ENCODE measurements at regions not wholly inside any gene's neighbourhood (a gene's known extent, or its start where the extent isn't known, plus 50 kb on each side); places are given as distances from the start of the nearest gene placed in this dataset.

GRCh38 chr5:10168254-10168653 lies 81.4 kb downstream of the ATPSCKMT start:
- TF ChIP-seq EZH2 (IDR thresholded peaks at IDR 0.05) (no peak), EZH2phosphoT487 (IDR thresholded peaks at IDR 0.05) (no peak), CTCF (IDR thresholded peaks at IDR 0.05) (no peak)
- H3F3A ChIP-seq (ENCODE audit: low read depth), result no peaks in the 10 kb centered on the region
- H2AFZ ChIP-seq (replicated peaks), result no peak overlapping the region
- Mint-ChIP-seq H3K27me3 (ENCODE audit: insufficient read depth, low read depth) (peaks cover 6% of the 10 kb centered on the region), H3K4me1 (no peaks in the 10 kb centered on the region), H3K9me3 (peaks cover 9% of the 10 kb centered on the region), H3K27ac (no peak overlapping the region), H3K4me3 (no peak overlapping the region), H3K36me3 (peaks cover 9% of the 10 kb centered on the region)
- no peaks in the 10 kb centered on the region for H3K79me2 ChIP-seq (ENCODE audit: low read depth)
- H3K9ac ChIP-seq, result no peak overlapping the region
- H3K27me3 ChIP-seq, result no peaks in the 10 kb centered on the region
- no peak overlapping the region for H3K4me3 ChIP-seq
- no peaks in the 10 kb centered on the region for H4K20me1 ChIP-seq (ENCODE audit: low read depth)
- no peak for DNase-seq (ENCODE audit: low spot score)
- H3K27ac ChIP-seq, result no peak overlapping the region
- H3K4me2 ChIP-seq, result no peak overlapping the region
- H3K36me3 ChIP-seq, result no peaks in the 10 kb centered on the region
- H3K4me1 ChIP-seq, result no peaks in the 10 kb centered on the region
- H3K9me3 ChIP-seq (ENCODE audit: low read depth), result no peaks in the 10 kb centered on the region

DNA sequence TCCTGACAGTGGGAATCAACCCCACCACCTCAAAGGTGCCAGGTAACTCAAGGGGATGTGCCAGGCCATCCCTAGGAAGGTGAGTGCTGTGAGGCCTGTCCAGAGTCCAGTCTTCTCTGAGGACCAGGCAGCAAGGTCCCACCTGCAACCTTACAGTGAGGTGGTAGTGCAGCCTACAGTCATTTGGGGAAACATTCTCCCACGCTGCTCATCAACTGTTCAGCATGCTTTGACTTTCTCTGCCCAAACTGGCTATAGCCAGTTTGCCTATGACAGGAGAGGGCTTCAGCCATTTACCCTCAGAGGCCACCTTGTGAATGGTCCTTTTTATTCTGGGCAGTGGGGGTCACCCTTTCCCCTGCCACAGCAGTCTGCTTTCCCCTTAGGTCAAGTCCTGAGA lies 81.9 kb downstream of the ATPSCKMT start:
- Mint-ChIP-seq H3K27me3 (ENCODE audit: insufficient read depth, low read depth) (peaks cover 6% of the 10 kb centered on the region), H3K27ac (no peak overlapping the region), H3K4me1 (no peaks in the 10 kb centered on the region), H3K36me3 (peaks cover 9% of the 10 kb centered on the region), H3K9me3 (peaks cover 9% of the 10 kb centered on the region), H3K4me3 (no peak overlapping the region)
- Histone ChIP-seq H3K4me3 (no peak overlapping the region), H3K79me2 (ENCODE audit: low read depth) (no peaks in the 10 kb centered on the region), H3K9me3 (ENCODE audit: low read depth) (no peaks in the 10 kb centered on the region), H3K27ac (no peak overlapping the region), H3F3A (ENCODE audit: low read depth) (peaks cover 2% of the 10 kb centered on the region), H3K4me1 (no peaks in the 10 kb centered on the region), H3K4me2 (no peak overlapping the region), H2AFZ (replicated peaks) (no peak overlapping the region), H4K20me1 (ENCODE audit: low read depth) (no peaks in the 10 kb centered on the region), H3K36me3 (no peaks in the 10 kb centered on the region), H3K27me3 (no peaks in the 10 kb centered on the region), H3K9ac (no peak overlapping the region)
- no peak for TF ChIP-seq CTCF (IDR thresholded peaks at IDR 0.05)
- TF ChIP-seq EZH2 (IDR thresholded peaks at IDR 0.05), result no peak
- TF ChIP-seq EZH2phosphoT487 (IDR thresholded peaks at IDR 0.05), result no peak
- DNase-seq (ENCODE audit: low spot score), result no peak

- Mint-ChIP-seq H3K36me3 (peaks cover 9% of the 10 kb centered on the region), H3K27me3 (ENCODE audit: insufficient read depth, low read depth) (peaks cover 6% of the 10 kb centered on the region), H3K9me3 (peaks cover 9% of the 10 kb centered on the region), H3K4me1 (peaks cover 13% of the 10 kb centered on the region), H3K4me3 (no peak overlapping the region), H3K27ac (no peak overlapping the region)
- TF ChIP-seq EZH2 (IDR thresholded peaks at IDR 0.05) (no peak), CTCF (IDR thresholded peaks at IDR 0.05) (no peak), EZH2phosphoT487 (IDR thresholded peaks at IDR 0.05) (no peak)
- no peak for DNase-seq (ENCODE audit: low spot score)
- Histone ChIP-seq H3K4me2 (no peak overlapping the region), H2AFZ (replicated peaks) (no peak overlapping the region), H3K27ac (no peak overlapping the region), H3K27me3 (no peaks in the 10 kb centered on the region), H3K79me2 (ENCODE audit: low read depth) (no peaks in the 10 kb centered on the region), H3K9me3 (ENCODE audit: low read depth) (no peaks in the 10 kb centered on the region), H3K9ac (no peak overlapping the region), H4K20me1 (ENCODE audit: low read depth) (no peaks in the 10 kb centered on the region), H3K4me3 (no peak overlapping the region), H3F3A (ENCODE audit: low read depth) (peaks cover 16% of the 10 kb centered on the region), H3K4me1 (peaks cover 14% of the 10 kb centered on the region), H3K36me3 (no peaks in the 10 kb centered on the region)
Observed at GRCh38 chr5:10166392-10166791, 83.3 kb downstream of the ATPSCKMT start.

Measured in neural progenitor cell (in vitro differentiated cells).